Transverse colon (tissue), 4 donors: ENCODE measurements at regions not wholly inside any gene's neighbourhood (a gene's known extent, or its start where the extent isn't known, plus 50 kb on each side); places are given as distances from the start of the nearest gene placed in this dataset.

Experiments
- CTCF ChIP-seq, 5 experiments: fragments of 200-600 bp in 3 of 5; fragments of 450-650 bp in 2 of 5; sonication (generic) in 3 of 5; IDR thresholded peaks; 1 replicate in 2 of 5; 2 replicates in 3 of 5; pipeline ENCODE4 v1.5.1; 2016 to 2017; ENCODE audit warnings: antibody characterized with exemption in 5 of 5, inconsistent platforms in 3 of 5, mild to moderate bottlenecking in 2 of 5, moderate library complexity in 1 of 5
- POLR2AphosphoS5 ChIP-seq, 3 donors: sonication (generic); formaldehyde crosslinking; IDR thresholded peaks; one replicate each; pipeline ENCODE4 v1.6.1; 2016; ENCODE audit warnings: antibody characterized with exemption in 3 of 3

GRCh38 chr7:110609336-110609735, 481.6 kb upstream of the LRRN3 start:
- TF ChIP-seq POLR2AphosphoS5 (IDR thresholded peaks at IDR 0.05), result no peak
- no peak for TF ChIP-seq CTCF (IDR thresholded peaks at IDR 0.05)
